Occipital lobe (tissue), 1 donor: ENCODE measurements at regions not wholly inside any gene's neighbourhood (a gene's known extent, or its start where the extent isn't known, plus 50 kb on each side); places are given as distances from the start of the nearest gene placed in this dataset.

Source experiments
- DNase-seq: peaks from one replicate; lab custom pipeline; 2025; lab: John Stamatoyannopoulos, UW

DNA sequence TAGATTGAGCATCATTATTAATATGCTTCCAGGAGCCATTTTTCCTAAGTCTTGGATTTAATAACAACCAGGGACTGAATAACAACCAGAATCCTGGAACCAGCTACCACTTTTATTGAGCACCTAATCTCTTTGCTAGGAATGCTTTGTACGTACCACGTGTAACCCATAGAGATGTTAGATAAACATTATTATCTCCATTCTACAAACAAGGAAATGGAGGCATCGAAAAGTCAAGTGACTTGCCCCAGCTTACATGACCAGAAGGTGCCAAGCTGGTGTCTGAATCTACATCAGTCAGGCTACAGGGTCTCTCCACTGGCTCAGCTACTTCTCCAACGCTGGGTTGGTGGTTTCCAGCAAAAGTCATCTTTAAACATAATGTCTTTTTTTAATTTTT is 256.1 kb upstream of the ANKRD55 start:
- DNase-seq, result no peak

DNA sequence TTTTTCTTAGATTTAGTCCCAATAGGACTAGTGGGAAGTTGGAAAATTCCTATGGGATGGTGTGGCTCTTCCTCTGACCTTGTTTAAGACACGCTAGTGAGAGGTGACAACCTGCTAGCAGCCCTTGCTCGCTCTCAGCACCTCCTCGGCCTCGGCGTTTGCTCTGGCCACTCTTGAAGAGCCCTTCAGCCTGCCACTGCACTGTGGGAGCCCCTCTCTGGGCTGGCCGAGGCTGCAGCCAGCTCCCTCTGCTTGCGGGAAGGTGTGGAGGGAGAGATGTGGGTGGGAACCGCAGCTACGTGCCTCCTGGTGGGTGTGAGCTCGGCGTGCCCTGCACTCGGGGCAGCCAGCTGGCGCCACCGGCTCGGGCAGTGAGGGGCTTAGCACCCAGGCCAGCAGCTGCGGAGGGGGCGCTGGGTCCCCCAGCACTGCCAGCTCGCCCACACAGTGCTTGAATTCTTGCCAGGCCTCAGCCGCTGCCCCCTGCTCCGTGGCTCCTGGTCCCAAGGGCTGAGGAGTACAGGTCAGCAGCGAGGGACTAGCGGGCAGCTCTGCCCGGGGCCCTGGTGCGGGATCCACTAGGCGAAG is 254.5 kb upstream of the ANKRD55 start:
- DNase-seq, result no peak

DNA sequence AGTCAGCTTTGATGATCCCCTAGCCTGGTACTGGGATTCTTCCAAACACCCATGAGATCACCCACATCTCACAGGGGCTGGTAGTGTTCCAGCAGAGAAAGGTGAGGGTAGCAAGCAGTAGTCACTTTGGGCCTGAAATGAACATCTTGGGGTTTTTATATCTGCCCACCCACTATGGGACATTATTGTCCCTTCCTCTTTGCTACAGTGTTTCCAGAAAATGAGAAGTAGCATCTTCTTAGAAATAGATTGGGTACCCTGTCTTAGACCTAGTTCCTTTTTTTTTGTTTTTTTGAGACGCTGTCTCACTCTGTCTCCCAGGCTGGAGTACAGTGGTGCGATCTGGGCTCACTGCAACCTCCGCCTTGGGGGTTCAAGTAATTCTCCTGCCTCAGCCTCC is 249.2 kb upstream of the ANKRD55 start:
- no peak for DNase-seq

DNA sequence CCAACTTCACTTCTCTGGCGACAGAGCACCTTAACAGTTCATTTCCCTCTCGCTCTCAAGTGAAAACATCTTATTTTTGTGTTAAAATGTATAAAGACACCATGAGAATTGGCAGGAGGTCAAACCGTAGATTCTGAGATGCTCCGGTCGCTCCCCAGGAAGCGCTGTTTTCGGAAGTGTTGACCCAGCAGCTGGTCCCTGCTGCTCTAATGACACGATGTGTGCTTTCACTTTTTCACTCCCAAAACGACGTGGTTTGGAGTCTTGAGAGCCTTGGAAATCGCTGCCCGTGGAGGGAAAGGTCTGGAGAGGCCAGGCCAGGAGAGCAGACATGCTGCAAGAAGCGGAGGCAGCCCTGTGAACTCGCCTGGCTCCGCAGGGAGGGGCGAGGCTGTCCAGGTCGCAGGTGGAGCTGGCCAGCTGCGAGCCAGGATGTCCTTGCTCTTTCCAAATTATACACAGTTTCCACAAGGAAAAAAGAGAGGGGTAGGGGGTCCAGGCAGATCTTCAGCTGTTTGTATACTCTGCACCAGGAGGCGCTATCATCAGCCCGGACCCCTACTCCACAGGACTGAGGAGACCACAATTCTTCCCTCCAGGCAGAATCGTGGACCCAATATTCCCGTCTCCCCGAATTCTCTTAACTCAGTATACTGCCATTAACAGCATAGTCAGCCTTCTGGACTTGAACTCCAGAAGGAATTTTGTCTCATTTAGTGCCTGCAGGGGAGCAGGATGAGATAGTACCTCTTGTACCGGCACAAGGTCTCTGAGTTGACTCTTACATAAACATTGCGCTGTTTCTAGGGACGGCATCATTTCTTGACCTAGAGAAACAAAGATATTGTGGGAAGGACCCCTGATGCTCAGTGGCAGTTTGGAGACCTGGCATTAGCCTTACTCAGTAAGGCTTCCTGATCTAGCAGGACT is 248.6 kb upstream of the ANKRD55 start:
- DNase-seq, result no peak

- peak; percentile 54 for DNase-seq
Measured at GRCh38 chr5:56480705-56481427, 247.7 kb upstream of the ANKRD55 start.

DNA sequence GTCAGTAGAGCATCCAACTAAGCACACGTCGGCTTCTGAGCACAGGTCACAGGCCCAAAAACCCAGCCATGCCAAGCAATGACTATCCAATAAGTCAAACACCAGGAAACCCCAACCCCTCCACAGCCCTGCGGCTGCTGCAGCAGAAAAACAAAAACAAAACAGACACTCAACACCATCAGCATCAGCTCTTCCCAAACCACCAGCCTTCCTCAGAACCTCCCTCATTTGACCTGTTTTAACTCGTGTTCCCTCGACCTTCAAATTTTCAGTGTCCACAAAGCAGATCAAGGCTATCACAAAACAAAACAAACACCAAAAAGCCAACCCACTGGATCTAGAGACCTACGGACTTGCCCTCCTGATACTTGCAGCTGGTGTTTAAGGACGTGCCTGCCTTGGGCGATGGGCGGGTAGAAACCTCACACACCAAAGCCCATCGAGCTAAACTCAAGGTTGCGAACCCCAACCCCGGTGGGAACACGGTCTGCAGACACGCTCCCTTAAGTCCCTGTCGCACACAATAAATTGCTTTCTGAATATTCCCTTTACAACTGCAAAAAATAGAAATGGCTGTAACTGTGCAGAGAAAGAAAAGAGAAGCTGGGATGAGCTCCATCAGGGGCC is 247.1 kb upstream of the ANKRD55 start:
- no peak for DNase-seq

DNA sequence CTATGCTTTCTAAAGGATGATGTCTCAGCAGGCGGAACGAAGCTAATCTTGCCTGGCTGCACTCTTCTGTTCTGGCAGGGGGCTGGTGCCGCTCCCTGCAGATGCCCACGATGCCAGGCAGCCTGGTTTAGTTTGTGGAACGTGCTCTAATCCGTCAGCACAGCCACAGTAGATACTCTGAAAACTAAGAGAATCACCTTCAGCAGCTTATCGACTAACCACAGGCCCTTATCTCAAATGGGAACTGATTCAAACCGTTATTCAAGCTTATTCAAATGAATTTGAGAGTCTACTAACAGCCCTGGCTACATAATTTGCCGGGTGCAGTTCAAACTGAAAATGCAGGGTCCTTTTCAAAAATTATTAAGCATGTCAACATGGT is 246.6 kb upstream of the ANKRD55 start:
- no peak for DNase-seq

- no peak for DNase-seq
Measured at GRCh38 chr5:56479126-56479525, 246.0 kb upstream of the ANKRD55 start.

DNA sequence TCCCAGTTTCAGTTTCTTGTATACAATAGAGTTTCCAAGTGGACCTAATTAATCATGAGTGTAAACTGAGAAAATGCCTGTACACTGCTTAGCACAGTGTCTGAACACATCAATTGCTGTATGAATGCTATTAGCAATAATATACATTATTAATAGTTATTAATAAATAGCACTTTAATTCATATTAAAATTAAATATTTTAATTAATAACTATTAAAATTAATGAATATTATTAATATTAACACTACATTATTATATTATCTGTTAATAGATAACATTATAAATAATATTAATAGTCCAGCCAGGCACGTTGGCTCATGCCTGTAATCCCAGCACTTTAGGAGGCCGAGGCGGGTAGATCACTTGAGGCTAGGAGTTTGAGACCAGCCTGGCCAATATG is 244.9 kb upstream of the ANKRD55 start:
- DNase-seq, result no peak

- no peak for DNase-seq
Measured at GRCh38 chr5:56476487-56476856, 243.3 kb upstream of the ANKRD55 start.

DNA sequence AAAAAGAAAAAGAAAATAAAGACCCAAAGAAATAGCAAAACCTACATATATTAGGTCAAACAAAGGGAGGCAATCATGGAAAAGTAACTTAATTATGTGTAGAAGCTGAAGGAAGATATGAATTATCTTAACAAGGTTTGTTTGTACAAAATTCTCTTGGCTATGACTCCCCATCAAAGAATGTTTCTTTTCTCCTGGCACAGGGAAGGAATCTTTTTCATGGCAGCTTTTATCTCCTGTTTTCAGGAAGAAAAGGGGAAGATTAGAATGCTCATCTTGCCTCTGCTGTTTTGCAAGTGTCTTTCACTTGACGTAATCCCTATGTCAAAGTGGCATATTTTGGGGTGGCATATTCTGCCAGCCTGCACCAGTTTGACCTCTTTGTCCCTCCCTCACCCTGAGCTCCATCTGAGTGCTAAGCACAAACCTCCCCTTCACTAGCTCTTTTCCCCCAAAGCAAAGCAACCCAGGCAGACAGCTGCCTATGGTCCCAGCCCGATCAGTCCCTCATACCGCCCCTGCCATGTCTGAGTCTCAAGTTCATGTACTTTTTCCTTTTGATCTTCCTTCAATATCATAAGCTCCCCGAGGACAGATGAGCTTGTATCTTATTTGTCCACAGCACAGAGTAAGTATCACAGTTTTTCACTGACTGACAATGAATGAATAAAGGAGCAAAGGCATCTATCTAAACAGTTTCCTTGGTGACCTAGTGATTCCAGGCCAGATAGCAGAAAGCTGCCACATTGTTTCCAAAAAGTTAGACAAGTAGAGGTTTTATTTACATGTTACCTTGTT is 242.8 kb upstream of the ANKRD55 start:
- no peak for DNase-seq

GRCh38 chr5:56471707-56472106 is 238.6 kb upstream of the ANKRD55 start:
- DNase-seq, result no peak

DNA sequence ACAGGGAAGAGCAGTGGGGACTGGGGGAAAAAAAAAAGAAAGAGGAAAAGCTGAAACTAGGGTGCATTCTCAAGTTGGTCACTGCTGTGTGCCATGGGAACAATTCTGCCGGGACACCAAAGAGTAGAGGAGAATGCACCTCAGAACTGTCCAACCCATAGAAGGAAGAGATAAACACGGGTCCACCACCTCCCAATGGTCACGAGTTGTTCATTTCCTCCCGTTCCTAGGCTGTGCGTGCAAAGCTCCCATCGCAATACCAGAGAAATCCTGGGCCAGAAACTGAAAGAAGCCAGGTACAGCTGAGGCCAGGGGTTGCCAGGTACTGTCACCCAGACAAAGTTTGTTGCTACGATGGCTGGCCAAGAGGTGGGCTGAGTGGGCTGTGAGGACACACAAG is 236.9 kb upstream of the ANKRD55 start:
- DNase-seq, result no peak

DNA sequence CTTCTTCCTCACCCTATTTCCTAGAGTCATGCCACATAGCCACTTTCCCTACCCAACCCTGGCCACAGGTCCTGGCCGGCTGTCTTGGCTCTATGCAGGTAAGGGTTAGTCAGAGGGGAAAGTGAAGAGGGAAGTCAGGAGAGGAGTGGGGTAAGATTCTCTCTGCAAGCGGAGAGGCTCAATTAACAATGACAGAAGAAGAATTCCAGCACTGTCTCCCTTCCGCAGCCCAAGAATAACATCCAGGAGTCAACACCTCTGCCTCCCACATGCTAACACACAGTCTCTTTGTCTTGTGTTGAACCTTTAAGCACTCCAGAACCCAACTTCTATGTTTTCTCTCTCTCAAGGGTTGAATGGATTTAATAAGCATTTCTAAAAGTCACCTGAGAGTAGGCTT is 235.1 kb upstream of the ANKRD55 start:
- no peak for DNase-seq

DNA sequence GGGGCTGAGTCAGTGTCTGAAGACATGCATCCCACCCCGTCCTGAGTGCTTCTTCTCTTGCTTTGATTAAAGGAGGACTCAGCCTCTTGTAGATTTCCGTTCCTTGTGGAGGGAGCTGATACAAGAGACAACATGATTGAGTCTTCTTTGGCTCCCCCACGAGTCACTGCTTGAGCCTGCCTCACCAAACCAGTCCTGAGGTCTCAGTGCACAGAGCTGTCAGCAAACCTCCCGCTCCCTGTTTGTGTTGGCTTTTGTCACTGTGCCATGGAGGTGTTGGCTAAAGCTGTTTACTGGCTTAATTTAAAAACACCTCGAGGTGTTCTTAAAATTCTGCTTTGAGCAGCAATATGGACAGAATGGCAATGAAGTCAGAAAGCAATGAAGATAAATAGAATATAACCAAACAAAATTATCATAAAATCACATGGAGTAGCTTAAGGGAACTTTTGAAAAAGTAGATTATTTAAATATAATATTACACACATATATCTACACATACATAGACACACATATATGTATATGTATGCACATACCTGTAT is 234.1 kb upstream of the ANKRD55 start:
- DNase-seq, result no peak

DNA sequence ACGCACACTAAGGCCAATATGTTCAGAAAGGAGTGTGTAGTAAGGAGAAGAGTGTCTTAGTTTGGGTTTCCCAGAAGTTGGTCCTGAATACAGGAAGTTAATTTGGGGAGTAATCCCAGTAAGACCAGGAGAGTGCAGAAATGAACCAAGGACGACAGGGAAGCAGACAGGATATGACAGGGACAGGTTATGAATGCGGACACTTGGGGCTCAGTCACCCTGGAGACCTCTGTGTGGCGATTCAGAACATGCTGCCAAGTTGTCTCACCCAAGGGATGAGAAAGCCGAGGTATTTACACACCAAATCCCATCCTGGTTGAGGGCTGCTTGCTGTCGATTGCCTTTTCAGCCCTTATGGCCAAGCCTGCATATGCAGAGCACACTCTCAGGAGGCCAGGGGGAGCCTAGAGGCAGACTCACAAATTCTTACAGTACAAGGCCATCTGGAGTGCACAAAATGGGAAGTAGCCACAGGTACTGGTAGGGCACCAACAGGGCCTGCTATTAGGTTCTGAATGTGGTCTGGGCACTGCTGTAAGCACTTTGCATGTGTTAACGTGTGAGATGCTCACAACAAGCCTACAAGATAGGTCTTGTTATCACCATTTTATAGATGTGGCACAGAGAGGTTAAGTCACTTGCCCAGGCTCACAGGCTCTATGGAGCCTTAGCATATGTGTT is 233.1 kb upstream of the ANKRD55 start:
- no peak for DNase-seq

- DNase-seq, result no peak
Measured at GRCh38 chr5:56465769-56466135, 232.6 kb upstream of the ANKRD55 start.

- DNase-seq, result no peak
Measured at GRCh38 chr5:56464935-56465768, 232.0 kb upstream of the ANKRD55 start.

DNA sequence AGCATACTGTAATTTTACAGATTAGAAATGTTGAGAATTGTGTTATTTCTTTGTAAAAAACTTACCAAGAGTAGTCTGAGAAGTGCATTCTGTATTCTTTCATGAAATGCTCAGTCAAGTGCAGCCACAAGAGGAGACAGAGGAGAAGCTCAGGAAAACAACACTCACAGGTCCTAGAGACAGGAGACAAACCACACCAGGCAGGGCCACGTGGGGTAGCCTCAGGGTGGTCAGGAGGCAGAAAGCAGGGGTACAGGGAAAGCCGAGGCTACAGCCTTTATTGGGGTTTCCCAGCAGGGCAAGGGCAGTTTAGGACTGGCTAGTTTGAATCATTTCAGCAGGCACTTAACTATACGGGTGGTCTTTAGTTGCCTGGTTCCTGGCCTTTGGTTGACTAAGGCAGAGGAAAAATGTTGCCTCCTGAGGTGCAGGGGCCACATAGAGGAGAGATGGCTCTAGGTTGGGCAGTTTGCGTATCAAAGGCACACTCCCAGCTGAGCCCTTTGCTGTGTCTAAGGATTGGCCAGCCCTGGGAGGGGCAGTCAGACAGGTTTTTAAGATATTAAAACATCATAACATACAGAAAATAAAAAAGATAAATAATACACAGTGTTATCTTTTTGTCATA is 230.9 kb upstream of the ANKRD55 start:
- DNase-seq, result no peak
